ENCODE measurements at regions not wholly inside any gene's neighbourhood (a gene's known extent, or its start where the extent isn't known, plus 50 kb on each side); places are given as distances from the start of the nearest gene placed in this dataset.

DNA sequence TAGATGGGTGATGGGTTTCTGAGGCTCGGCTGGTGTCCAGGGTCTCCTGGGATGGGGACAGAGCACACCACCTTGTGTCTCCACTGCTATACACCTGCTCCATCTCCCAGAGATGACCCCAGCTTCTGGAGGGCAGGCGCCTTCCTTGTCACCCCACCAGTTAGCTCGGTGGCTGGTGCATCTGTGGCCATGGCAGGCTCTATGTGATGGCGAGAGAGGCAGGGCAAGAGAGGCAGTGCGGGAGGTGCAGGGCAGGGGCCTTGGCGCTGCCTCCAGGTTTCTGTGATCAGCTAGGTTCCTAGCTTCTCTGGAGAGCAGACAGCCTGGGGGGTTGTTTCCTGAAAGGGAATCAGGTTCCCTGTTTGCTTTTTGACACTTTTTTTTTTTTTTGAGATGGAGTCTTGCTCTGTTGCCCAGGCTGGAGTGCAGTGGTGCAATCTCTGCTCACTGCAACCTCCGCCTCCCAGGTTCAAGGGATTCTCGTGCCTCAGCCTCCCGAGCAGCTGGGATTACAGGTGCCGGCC lies 69.0 kb upstream of the ZNF536 start:
- intact Hi-C loops (cut with DNase I) = no loop called here
- ATAC-seq (no peak), DNase-seq (no peak)
- TF ChIP-seq, protein P1, sequence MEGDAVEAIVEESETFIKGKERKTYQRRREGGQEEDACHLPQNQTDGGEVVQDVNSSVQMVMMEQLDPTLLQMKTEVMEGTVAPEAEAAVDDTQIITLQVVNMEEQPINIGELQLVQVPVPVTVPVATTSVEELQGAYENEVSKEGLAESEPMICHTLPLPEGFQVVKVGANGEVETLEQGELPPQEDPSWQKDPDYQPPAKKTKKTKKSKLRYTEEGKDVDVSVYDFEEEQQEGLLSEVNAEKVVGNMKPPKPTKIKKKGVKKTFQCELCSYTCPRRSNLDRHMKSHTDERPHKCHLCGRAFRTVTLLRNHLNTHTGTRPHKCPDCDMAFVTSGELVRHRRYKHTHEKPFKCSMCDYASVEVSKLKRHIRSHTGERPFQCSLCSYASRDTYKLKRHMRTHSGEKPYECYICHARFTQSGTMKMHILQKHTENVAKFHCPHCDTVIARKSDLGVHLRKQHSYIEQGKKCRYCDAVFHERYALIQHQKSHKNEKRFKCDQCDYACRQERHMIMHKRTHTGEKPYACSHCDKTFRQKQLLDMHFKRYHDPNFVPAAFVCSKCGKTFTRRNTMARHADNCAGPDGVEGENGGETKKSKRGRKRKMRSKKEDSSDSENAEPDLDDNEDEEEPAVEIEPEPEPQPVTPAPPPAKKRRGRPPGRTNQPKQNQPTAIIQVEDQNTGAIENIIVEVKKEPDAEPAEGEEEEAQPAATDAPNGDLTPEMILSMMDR (IDR thresholded peaks at IDR 0.05) = no peak
- no peaks in the 10 kb centered on the region for H3K36me3 ChIP-seq
- H3K9me3 ChIP-seq = no peaks in the 10 kb centered on the region
- H3K27me3 ChIP-seq (ENCODE audit: low read depth) = no peaks in the 10 kb centered on the region
- H3K27ac ChIP-seq = no peak overlapping the region
- no peaks in the 10 kb centered on the region for H3K4me1 ChIP-seq
- H3K4me3 ChIP-seq = no peak overlapping the region

DNA sequence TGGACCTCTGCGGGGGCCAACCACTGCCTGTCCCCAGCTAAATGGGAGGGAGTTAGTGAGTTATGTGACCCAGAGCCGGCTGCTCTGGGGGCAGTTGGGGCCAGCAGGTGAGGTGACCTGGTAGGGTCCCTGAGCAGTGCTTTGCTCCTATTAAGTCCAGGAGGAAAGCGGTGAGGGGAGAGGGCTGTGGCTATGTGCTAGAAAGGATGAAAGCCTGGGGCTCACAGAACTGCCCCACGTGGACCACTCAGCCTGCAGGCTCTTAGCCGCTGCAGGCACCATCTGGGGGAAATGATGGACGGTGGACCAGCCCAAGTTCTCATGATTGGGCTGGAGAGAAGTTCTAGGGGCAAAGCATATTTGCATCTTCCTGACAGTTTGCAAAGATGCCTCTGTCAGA lies 67.6 kb upstream of the ZNF536 start:
- TF ChIP-seq, protein P1 (IDR thresholded peaks at IDR 0.05) = no peak
- DNase-seq = no peak
- Histone ChIP-seq H3K27me3 (ENCODE audit: low read depth) (no peaks in the 10 kb centered on the region), H3K36me3 (no peaks in the 10 kb centered on the region), H3K4me1 (no peaks in the 10 kb centered on the region), H3K9me3 (no peaks in the 10 kb centered on the region), H3K27ac (no peak overlapping the region), H3K4me3 (no peak overlapping the region)
- intact Hi-C loops (cut with DNase I) = no loop called here
- ATAC-seq = no peak

DNA sequence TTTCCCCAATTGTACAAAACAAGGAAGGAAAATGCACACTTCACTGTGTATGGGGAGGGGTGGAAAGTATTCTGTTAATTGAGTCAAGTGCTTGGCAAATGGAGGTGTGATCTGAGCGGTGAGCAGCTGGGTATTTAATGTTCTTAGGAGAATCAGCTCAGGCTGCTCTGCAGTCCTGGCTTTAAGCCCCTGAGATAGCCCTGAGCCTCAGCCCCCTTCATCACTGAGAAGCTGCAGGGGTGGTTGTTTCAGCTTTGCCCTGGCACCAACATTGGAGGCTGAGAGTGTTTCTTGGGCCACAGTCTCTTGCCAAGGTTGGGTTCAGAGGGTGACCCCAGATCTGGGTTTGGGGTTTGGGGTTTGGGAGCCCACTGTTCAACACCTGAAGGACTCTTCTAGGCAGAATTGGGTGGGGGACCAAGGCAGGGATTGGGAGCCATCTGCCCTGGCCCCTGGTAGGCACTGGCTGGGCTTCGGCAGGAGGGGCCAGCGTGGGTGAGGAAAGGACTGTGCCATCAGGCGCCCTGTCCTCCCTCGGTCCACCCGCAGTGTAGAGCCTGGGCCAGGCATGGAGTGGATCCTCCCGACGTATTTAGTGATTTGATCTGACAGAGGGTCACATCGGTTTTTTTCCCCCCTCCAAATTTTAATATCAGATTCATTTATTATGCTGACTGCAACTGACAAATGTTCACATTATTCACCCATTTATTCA lies 66.7 kb upstream of the ZNF536 start:
- intact Hi-C loops (cut with DNase I) = no loop called here
- H3K4me3 ChIP-seq = no peak overlapping the region
- no peaks in the 10 kb centered on the region for H3K36me3 ChIP-seq
- no peaks in the 10 kb centered on the region for H3K4me1 ChIP-seq
- H3K27me3 ChIP-seq (ENCODE audit: low read depth) = no peaks in the 10 kb centered on the region
- H3K27ac ChIP-seq = no peak overlapping the region
- H3K9me3 ChIP-seq = no peaks in the 10 kb centered on the region
- ATAC-seq (no peak), DNase-seq (no peak)
- TF ChIP-seq, protein P1 (IDR thresholded peaks at IDR 0.05) = no peak

DNA sequence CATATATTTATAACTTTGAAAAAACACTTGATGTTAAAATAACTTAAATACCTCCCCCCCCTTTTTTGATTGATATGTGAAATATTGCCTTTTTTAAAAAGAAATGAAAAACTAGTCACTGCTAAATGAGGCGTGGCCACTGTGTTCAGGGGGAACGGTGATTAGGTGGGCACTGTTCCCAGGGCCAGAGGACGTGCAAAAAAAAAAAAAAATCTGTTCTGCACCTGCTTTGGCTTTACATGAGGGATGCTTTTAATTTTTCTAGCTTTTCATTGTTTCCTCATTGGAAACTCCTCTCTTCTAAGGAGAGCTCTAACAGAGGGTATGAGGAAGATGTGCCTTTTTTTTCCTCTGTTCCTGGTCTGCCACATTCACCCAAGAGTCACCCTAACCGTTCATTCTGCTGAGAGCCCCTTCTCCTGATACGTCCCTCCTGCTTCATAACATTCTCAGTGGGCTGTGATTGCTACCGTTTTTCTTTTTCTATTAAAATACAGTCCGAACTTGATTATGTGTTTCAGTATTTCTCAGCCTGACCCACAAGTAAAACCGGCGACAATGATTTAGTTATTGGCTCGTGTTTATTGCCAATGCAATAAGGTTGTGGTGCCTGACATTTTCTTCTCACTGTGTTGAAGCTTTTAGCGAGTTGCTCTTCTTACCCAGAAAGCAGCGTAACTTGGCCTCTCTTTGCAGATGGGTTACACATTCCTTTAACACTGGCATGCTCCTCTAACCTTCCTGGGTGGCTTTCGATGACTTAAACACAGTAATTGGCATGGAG lies 64.8 kb upstream of the ZNF536 start:
- Histone ChIP-seq H3K36me3 (no peaks in the 10 kb centered on the region), H3K4me3 (no peak overlapping the region), H3K27me3 (ENCODE audit: low read depth) (no peaks in the 10 kb centered on the region), H3K9me3 (no peaks in the 10 kb centered on the region), H3K4me1 (no peaks in the 10 kb centered on the region), H3K27ac (no peak overlapping the region)
- ATAC-seq (no peak), DNase-seq (no peak)
- intact Hi-C loops (cut with DNase I) = no loop called here
- TF ChIP-seq, protein P1 (IDR thresholded peaks at IDR 0.05) = no peak

DNA sequence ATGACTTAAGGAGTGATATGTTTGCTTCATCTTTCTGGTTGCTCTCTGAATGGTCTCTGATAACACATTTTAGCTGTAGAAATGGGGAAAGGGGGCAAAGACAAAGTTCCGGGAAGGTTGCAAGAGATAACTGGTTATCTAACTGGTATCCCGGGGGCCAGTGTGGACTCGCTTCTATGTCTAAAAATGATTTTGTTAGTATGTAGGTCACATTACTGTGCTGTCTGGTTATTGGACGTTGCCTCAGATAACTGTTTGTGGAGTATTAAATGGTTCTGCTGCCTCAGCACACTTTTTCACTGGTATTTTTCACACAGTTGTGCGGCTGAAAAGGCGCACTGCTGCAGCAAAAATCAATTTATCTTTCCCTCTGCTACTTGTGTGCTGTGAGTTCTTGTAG lies 63.0 kb upstream of the ZNF536 start:
- intact Hi-C loops (cut with DNase I) = no loop called here
- ATAC-seq (no peak), DNase-seq (no peak)
- Histone ChIP-seq H3K27me3 (ENCODE audit: low read depth) (no peaks in the 10 kb centered on the region), H3K27ac (no peak overlapping the region), H3K36me3 (no peaks in the 10 kb centered on the region), H3K9me3 (no peaks in the 10 kb centered on the region), H3K4me1 (no peaks in the 10 kb centered on the region), H3K4me3 (no peak overlapping the region)
- TF ChIP-seq, protein P1 (IDR thresholded peaks at IDR 0.05) = no peak

Data from lower lobe of right lung (tissue), 2 donors.